ENCODE measurements at regions not wholly inside any gene's neighbourhood (a gene's known extent, or its start where the extent isn't known, plus 50 kb on each side); places are given as distances from the start of the nearest gene placed in this dataset.

DNA sequence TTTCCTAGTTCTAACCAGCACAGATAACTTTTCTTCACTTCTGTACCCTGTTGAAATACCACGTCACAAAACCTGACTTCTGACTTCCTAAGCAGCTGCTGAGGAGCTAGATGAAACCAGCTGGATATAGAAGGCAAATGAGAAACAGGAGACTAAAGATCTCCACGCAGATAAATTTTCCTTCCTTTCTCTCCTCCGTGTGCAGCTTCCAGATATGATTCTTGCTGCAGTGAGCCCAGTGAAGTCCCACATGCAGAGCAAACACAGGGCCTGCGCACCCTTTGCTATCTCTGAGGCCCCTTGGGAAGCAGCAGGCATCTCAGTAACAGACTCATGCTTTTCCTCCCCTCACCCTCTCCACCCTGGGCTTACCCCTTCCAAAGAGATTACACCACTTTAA lies 1638.3 kb downstream of the MAT2B start (continued):
- TF ChIP-seq, protein P1, sequence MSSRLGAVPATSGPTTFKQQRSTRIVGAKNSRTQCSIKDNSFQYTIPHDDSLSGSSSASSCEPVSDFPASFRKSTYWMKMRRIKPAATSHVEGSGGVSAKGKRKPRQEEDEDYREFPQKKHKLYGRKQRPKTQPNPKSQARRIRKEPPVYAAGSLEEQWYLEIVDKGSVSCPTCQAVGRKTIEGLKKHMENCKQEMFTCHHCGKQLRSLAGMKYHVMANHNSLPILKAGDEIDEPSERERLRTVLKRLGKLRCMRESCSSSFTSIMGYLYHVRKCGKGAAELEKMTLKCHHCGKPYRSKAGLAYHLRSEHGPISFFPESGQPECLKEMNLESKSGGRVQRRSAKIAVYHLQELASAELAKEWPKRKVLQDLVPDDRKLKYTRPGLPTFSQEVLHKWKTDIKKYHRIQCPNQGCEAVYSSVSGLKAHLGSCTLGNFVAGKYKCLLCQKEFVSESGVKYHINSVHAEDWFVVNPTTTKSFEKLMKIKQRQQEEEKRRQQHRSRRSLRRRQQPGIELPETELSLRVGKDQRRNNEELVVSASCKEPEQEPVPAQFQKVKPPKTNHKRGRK (CRISPR knock-in tag; IDR thresholded peaks at IDR 0.05; ENCODE audit: borderline replicate concordance), result no peak

DNA sequence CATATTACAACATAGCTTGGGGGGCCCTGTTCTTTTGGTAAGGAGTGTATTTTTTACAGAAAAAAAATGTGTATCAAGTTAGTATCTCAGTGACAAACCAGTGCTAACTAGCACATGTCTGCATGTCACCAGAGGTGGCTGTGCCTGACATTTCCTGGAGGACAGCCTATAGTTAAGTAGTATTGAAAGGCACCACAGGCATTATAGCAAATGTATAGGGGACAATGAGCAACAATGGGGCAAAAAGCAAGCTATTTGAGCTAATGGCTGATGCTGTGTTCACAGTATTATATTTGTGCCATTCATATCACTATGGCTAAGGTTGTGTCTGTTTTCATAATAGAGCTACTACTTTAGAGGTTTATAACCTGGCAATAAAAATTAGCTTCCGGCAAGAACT lies 1644.0 kb downstream of the MAT2B start:
- Mint-ChIP-seq H3K27ac (no peak overlapping the region), H3K4me1 (peaks cover 14% of the 10 kb centered on the region), H3K27me3 (ENCODE audit: low read depth) (no peaks in the 10 kb centered on the region), H3K4me3 (no peak overlapping the region), H3K36me3 (0 out of 2 replicates have a peak, but pooled peaks cover 4% of the 10 kb centered on the region), H3K9me3 (peaks cover 6% of the 10 kb centered on the region)
- no peak for DNase-seq (ENCODE audit: low spot score)
- ChIA-PET POLR2A (interaction anchor here (0.6 kb wide), 1 partner anchor 1691 kb away, joined by 5 read pairs; no protein-coding TSS in a partner anchor), CTCF (no interaction called here)
- peak; percentile 52 for ATAC-seq
- TF ChIP-seq, protein P2, sequence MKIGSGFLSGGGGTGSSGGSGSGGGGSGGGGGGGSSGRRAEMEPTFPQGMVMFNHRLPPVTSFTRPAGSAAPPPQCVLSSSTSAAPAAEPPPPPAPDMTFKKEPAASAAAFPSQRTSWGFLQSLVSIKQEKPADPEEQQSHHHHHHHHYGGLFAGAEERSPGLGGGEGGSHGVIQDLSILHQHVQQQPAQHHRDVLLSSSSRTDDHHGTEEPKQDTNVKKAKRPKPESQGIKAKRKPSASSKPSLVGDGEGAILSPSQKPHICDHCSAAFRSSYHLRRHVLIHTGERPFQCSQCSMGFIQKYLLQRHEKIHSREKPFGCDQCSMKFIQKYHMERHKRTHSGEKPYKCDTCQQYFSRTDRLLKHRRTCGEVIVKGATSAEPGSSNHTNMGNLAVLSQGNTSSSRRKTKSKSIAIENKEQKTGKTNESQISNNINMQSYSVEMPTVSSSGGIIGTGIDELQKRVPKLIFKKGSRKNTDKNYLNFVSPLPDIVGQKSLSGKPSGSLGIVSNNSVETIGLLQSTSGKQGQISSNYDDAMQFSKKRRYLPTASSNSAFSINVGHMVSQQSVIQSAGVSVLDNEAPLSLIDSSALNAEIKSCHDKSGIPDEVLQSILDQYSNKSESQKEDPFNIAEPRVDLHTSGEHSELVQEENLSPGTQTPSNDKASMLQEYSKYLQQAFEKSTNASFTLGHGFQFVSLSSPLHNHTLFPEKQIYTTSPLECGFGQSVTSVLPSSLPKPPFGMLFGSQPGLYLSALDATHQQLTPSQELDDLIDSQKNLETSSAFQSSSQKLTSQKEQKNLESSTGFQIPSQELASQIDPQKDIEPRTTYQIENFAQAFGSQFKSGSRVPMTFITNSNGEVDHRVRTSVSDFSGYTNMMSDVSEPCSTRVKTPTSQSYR (CRISPR knock-in tag; IDR thresholded peaks at IDR 0.05), result no peak
- TF ChIP-seq ZNF671 (CRISPR knock-in tag; IDR thresholded peaks at IDR 0.05) (no peak), FOXP1 (CRISPR knock-in tag; IDR thresholded peaks at IDR 0.05; ENCODE audit: borderline replicate concordance) (no peak), HMGA2 (CRISPR knock-in tag; IDR thresholded peaks at IDR 0.05) (no peak)
- TF ChIP-seq, protein P3, sequence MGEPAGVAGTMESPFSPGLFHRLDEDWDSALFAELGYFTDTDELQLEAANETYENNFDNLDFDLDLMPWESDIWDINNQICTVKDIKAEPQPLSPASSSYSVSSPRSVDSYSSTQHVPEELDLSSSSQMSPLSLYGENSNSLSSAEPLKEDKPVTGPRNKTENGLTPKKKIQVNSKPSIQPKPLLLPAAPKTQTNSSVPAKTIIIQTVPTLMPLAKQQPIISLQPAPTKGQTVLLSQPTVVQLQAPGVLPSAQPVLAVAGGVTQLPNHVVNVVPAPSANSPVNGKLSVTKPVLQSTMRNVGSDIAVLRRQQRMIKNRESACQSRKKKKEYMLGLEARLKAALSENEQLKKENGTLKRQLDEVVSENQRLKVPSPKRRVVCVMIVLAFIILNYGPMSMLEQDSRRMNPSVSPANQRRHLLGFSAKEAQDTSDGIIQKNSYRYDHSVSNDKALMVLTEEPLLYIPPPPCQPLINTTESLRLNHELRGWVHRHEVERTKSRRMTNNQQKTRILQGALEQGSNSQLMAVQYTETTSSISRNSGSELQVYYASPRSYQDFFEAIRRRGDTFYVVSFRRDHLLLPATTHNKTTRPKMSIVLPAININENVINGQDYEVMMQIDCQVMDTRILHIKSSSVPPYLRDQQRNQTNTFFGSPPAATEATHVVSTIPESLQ (CRISPR knock-in tag; IDR thresholded peaks at IDR 0.05), result no peak

DNA sequence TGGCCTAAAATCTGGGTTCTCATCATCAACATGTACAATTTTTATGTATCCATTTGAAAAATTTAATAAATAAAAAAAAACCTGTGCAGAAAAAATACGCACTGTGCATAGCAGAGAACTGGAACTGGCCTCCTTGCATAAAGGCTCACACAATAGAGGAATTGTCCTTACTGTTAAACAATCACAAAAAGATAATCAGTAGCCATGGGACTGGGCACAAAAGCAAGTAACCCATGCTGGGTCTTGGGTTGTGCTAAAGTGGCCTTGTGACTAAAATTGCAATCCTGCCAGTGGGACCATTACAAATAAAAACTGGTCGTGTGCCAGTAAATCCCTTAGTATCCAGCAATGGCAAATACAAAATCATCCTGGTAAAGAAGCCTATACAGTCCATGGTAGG lies 1646.6 kb downstream of the MAT2B start:
- ATAC-seq (no peak), DNase-seq (ENCODE audit: low spot score) (no peak)
- POLR2A ChIA-PET, result no interaction called here
- Mint-ChIP-seq H3K27me3 (ENCODE audit: low read depth) (no peaks in the 10 kb centered on the region), H3K4me1 (peaks cover 14% of the 10 kb centered on the region), H3K9me3 (peaks cover 6% of the 10 kb centered on the region), H3K27ac (no peak overlapping the region), H3K4me3 (no peak overlapping the region), H3K36me3 (0 out of 2 replicates have a peak, but pooled peaks cover 4% of the 10 kb centered on the region)
- CTCF ChIA-PET, result no interaction called here
- TF ChIP-seq, protein P4, sequence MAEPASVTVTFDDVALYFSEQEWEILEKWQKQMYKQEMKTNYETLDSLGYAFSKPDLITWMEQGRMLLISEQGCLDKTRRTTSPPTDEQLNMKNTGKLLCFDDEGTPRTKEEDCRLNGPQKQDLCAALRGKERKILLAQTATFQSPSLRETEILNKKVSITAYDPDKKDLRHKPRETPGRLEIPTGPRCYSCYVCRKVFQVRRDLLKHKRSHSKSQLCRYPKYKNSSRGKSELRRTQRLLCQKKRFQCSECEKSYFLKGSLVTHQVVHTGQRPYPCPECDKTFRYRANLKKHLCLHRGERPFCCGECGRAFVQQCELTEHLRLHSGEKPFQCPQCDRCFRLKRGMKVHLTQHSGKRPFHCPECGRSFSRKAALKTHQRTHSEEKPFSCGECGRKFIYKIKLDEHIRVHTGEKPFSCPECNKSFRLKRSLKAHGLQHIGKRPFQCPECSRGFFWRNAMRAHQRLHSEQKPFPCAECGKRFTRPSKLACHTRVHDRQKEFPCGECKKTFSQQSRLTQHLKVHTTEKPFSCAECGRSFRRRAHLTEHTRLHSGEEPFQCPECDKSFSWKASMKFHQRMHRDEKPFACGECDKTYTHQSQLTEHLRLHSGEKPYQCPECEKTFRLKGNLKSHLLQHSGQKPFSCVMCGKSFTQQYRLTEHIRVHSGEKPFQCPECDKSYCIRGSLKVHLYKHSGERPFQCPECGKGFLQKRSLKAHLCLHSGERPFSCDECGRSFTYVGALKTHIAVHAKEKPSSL (CRISPR knock-in tag; conservative IDR thresholded peaks at IDR 0.05), result no peak

DNA sequence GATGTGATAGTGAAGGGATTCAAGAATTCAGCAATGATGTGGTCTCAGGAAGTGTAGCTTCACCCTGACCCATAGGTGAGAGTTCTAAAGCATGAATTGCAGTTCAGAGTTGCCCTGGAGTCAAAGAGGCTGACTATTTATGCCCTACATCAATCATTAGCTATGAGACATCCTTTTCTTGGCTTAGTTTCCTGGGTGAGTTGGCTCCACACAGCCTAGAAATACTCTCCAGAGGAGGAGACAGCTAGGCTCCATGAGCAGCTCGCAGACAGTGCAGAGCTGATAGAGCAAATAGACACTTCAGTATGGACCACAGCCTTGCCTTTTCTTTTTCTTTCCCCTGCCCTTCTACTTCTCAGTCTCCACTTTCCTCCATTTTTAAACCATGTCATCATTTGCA lies 1651.8 kb downstream of the MAT2B start:
- CTCF ChIA-PET, result no interaction called here
- DNase-seq (ENCODE audit: low spot score) (no peak), ATAC-seq (no peak)
- Mint-ChIP-seq H3K9me3 (peaks cover 3% of the 10 kb centered on the region), H3K27me3 (ENCODE audit: low read depth) (no peaks in the 10 kb centered on the region), H3K4me1 (no peaks in the 10 kb centered on the region), H3K36me3 (no peaks in the 10 kb centered on the region), H3K4me3 (no peak overlapping the region), H3K27ac (no peak overlapping the region)
- TF ChIP-seq ATF1 (CRISPR knock-in tag; IDR thresholded peaks at IDR 0.05) (no peak), MYBL2 (CRISPR knock-in tag; IDR thresholded peaks at IDR 0.05) (no peak), FOXK1 (CRISPR knock-in tag; IDR thresholded peaks at IDR 0.05) (no peak), TEAD1 (CRISPR knock-in tag; IDR thresholded peaks at IDR 0.05) (no peak), ZNF416 (CRISPR knock-in tag; IDR thresholded peaks at IDR 0.05) (no peak), ZBTB21 (CRISPR knock-in tag; IDR thresholded peaks at IDR 0.05; ENCODE audit: borderline replicate concordance) (no peak), SOX15 (CRISPR knock-in tag; IDR thresholded peaks at IDR 0.05) (no peak), ZNF121 (CRISPR knock-in tag; IDR thresholded peaks at IDR 0.05) (no peak)
- TF ChIP-seq, protein P5, sequence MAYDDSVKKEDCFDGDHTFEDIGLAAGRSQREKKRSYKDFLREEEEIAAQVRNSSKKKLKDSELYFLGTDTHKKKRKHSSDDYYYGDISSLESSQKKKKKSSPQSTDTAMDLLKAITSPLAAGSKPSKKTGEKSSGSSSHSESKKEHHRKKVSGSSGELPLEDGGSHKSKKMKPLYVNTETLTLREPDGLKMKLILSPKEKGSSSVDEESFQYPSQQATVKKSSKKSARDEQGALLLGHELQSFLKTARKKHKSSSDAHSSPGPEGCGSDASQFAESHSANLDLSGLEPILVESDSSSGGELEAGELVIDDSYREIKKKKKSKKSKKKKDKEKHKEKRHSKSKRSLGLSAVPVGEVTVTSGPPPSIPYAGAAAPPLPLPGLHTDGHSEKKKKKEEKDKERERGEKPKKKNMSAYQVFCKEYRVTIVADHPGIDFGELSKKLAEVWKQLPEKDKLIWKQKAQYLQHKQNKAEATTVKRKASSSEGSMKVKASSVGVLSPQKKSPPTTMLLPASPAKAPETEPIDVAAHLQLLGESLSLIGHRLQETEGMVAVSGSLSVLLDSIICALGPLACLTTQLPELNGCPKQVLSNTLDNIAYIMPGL (CRISPR knock-in tag; IDR thresholded peaks at IDR 0.05), result no peak
- TF ChIP-seq, protein P6, sequence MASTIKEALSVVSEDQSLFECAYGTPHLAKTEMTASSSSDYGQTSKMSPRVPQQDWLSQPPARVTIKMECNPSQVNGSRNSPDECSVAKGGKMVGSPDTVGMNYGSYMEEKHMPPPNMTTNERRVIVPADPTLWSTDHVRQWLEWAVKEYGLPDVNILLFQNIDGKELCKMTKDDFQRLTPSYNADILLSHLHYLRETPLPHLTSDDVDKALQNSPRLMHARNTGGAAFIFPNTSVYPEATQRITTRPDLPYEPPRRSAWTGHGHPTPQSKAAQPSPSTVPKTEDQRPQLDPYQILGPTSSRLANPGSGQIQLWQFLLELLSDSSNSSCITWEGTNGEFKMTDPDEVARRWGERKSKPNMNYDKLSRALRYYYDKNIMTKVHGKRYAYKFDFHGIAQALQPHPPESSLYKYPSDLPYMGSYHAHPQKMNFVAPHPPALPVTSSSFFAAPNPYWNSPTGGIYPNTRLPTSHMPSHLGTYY (CRISPR knock-in tag; IDR thresholded peaks at IDR 0.05), result no peak
- POLR2A ChIA-PET, result interaction anchor here (0.5 kb wide), 1 partner anchor 1059 kb away, joined by 3 read pairs; no protein-coding TSS in a partner anchor
